Mesendoderm (in vitro differentiated cells): ENCODE measurements at regions not wholly inside any gene's neighbourhood (a gene's known extent, or its start where the extent isn't known, plus 50 kb on each side); places are given as distances from the start of the nearest gene placed in this dataset.

Source experiments
- DNase-seq: peaks from one replicate; pipeline ENCODE4 v3.0.0; 2013
- H2AK5ac ChIP-seq: 2 replicates; pipeline ENCODE4 v1.6.1; 2013; ENCODE audit warnings: low read length, inconsistent platforms
- H2BK120ac ChIP-seq: 2 replicates; pipeline ENCODE4 v1.6.1; 2013; ENCODE audit warnings: low read depth, mild to moderate bottlenecking, low read length, moderate library complexity, mixed read lengths
- H2BK15ac ChIP-seq: replicated peaks from 2 replicates; pipeline ENCODE4 v1.6.1; 2013; ENCODE audit warnings: low read depth, mild to moderate bottlenecking, moderate library complexity
- H2BK5ac ChIP-seq: 2 replicates; pipeline ENCODE4 v1.6.1; 2013; ENCODE audit warnings: low read length, inconsistent platforms
- H3K18ac ChIP-seq: 2 replicates; pipeline ENCODE4 v1.6.1; 2013; ENCODE audit warnings: mild to moderate bottlenecking, low read length, mixed read lengths
- H3K23ac ChIP-seq: one replicate; pipeline ENCODE4 v1.6.1; 2013; ENCODE audit warnings: low read length
- H3K27ac ChIP-seq: 2 replicates; pipeline ENCODE4 v1.5.1; 2013; ENCODE audit warnings: low read depth, mild to moderate bottlenecking, inconsistent platforms, low read length, moderate library complexity
- H3K27me3 ChIP-seq: 2 replicates; pipeline ENCODE4 v1.6.1; 2013; ENCODE audit warnings: low read length, control low read depth, mild to moderate bottlenecking, inconsistent platforms; ENCODE audit not compliant: insufficient read depth, poor library complexity
- H3K36me3 ChIP-seq: 2 replicates; pipeline ENCODE4 v1.6.1; 2013; ENCODE audit warnings: low read length, inconsistent platforms; ENCODE audit not compliant: control insufficient read depth, insufficient read depth
- H3K4ac ChIP-seq: one replicate; pipeline ENCODE4 v1.6.1; 2013; ENCODE audit warnings: low read depth, mild to moderate bottlenecking, low read length, moderate library complexity
- H3K4me1 ChIP-seq: 2 replicates; pipeline ENCODE4 v1.6.1; 2013; ENCODE audit warnings: low read depth, low read length, inconsistent platforms; ENCODE audit not compliant: control insufficient read depth
- H3K4me2 ChIP-seq: 2 replicates; pipeline ENCODE4 v1.6.1; 2013; ENCODE audit warnings: low read length
- H3K4me3 ChIP-seq: 2 replicates; pipeline ENCODE4 v1.5.1; 2013; ENCODE audit warnings: mild to moderate bottlenecking, low read length
- H3K56ac ChIP-seq: one replicate; pipeline ENCODE4 v1.6.1; 2013; ENCODE audit warnings: low read length
- H3K79me1 ChIP-seq: 2 replicates; pipeline ENCODE4 v1.6.1; 2013; ENCODE audit warnings: low read length, inconsistent platforms
- H3K79me2 ChIP-seq: 2 replicates; pipeline ENCODE4 v1.6.1; 2013; ENCODE audit warnings: mild to moderate bottlenecking, low read length; ENCODE audit not compliant: control insufficient read depth, insufficient read depth
- H3K9ac ChIP-seq: 2 replicates; pipeline ENCODE4 v1.6.1; 2013; ENCODE audit warnings: low read length, inconsistent platforms
- H4K5ac ChIP-seq: one replicate; pipeline ENCODE4 v1.6.1; 2013; ENCODE audit warnings: low read length
- H4K8ac ChIP-seq: one replicate; pipeline ENCODE4 v1.6.1; 2013; ENCODE audit warnings: low read depth, mild to moderate bottlenecking, control low read depth, low read length, moderate library complexity
- WGBS: extraction: QIAGEN DNeasy Blood & Tissue Kit; methylation state at CpG from one replicate; pipeline ENCODE4 v1.1.7; 2013; ENCODE audit warnings: low lambda C conversion rate, missing lambda C conversion rate; ENCODE audit not compliant: insufficient coverage; ENCODE audit errors: extremely low coverage; 5-methylcytosine and 5-hydroxymethylcytosine counted together

- no CpG with 5 or more reads among the region's 9 CpGs for WGBS
- Histone ChIP-seq H2AK5ac (no peak overlapping the region), H3K18ac (no peak overlapping the region), H3K9ac (no peak overlapping the region), H4K5ac (no peak overlapping the region), H3K23ac (no peak overlapping the region), H3K79me2 (no peaks in the 10 kb centered on the region), H2BK5ac (no peak overlapping the region), H3K4ac (no peak overlapping the region), H3K4me2 (no peak overlapping the region), H2BK15ac (no peak overlapping the region), H3K56ac (no peak overlapping the region), H3K36me3 (no peaks in the 10 kb centered on the region), H3K27me3 (no peaks in the 10 kb centered on the region), H3K27ac (no peak overlapping the region), H3K79me1 (no peaks in the 10 kb centered on the region), H3K4me1 (no peaks in the 10 kb centered on the region), H4K8ac (no peak overlapping the region), H3K4me3 (no peak overlapping the region), H2BK120ac (no peak overlapping the region)
- no peak for DNase-seq
These were observed 254.6 kb downstream of the IRX2 start for GRCh38 chr5:2496891-2497290.

- Histone ChIP-seq H3K36me3 (no peaks in the 10 kb centered on the region), H3K79me2 (no peaks in the 10 kb centered on the region), H3K79me1 (no peaks in the 10 kb centered on the region), H4K8ac (no peak overlapping the region), H3K9ac (no peak overlapping the region), H2BK120ac (no peak overlapping the region), H3K4me1 (no peaks in the 10 kb centered on the region), H3K4ac (no peak overlapping the region), H3K27me3 (no peaks in the 10 kb centered on the region), H2AK5ac (no peak overlapping the region), H3K56ac (no peak overlapping the region), H3K27ac (no peak overlapping the region), H3K4me2 (no peak overlapping the region), H3K18ac (no peak overlapping the region), H4K5ac (no peak overlapping the region), H2BK5ac (no peak overlapping the region), H3K4me3 (no peak overlapping the region), H3K23ac (no peak overlapping the region), H2BK15ac (no peak overlapping the region)
- no CpG with 5 or more reads among the region's 9 CpGs for WGBS
- DNase-seq, result no peak
These were observed 255.4 kb downstream of the IRX2 start for GRCh38 chr5:2496126-2496525.

- no peaks in the 10 kb centered on the region for H3K36me3 ChIP-seq
- H3K23ac ChIP-seq, result no peak overlapping the region
- H3K27ac ChIP-seq, result no peak overlapping the region
- H3K4me1 ChIP-seq, result no peaks in the 10 kb centered on the region
- no peak overlapping the region for H3K4me2 ChIP-seq
- no peak overlapping the region for H4K5ac ChIP-seq
- no peak for DNase-seq
- no peak overlapping the region for H2BK15ac ChIP-seq
- no peak overlapping the region for H3K56ac ChIP-seq
- no peak overlapping the region for H3K4ac ChIP-seq
- H3K27me3 ChIP-seq, result no peaks in the 10 kb centered on the region
- H3K79me1 ChIP-seq, result no peaks in the 10 kb centered on the region
- H3K79me2 ChIP-seq, result no peaks in the 10 kb centered on the region
- H2BK5ac ChIP-seq, result no peak overlapping the region
- H2BK120ac ChIP-seq, result no peak overlapping the region
- no CpG with 5 or more reads among the region's 8 CpGs for WGBS
- no peak overlapping the region for H2AK5ac ChIP-seq
- no peak overlapping the region for H4K8ac ChIP-seq
- no peak overlapping the region for H3K4me3 ChIP-seq
- no peak overlapping the region for H3K9ac ChIP-seq
- H3K18ac ChIP-seq, result no peak overlapping the region
These were observed 258.1 kb downstream of the IRX2 start for GRCh38 chr5:2493356-2493755.

GRCh38 chr5:2492476-2492875 is 259.0 kb downstream of the IRX2 start:
- no peak overlapping the region for H3K18ac ChIP-seq
- H2BK120ac ChIP-seq, result no peak overlapping the region
- no peak overlapping the region for H4K5ac ChIP-seq
- H4K8ac ChIP-seq, result no peak overlapping the region
- DNase-seq, result no peak
- H3K27me3 ChIP-seq, result no peaks in the 10 kb centered on the region
- H3K4me3 ChIP-seq, result no peak overlapping the region
- H2BK15ac ChIP-seq, result no peak overlapping the region
- no peak overlapping the region for H3K4ac ChIP-seq
- H3K56ac ChIP-seq, result no peak overlapping the region
- no peak overlapping the region for H3K27ac ChIP-seq
- H3K4me2 ChIP-seq, result no peak overlapping the region
- no peaks in the 10 kb centered on the region for H3K36me3 ChIP-seq
- H3K9ac ChIP-seq, result no peak overlapping the region
- H3K79me1 ChIP-seq, result no peaks in the 10 kb centered on the region
- no peaks in the 10 kb centered on the region for H3K79me2 ChIP-seq
- WGBS, result no CpG with 5 or more reads among the region's 7 CpGs
- no peak overlapping the region for H3K23ac ChIP-seq
- H2BK5ac ChIP-seq, result no peak overlapping the region
- H3K4me1 ChIP-seq, result no peaks in the 10 kb centered on the region
- no peak overlapping the region for H2AK5ac ChIP-seq

GRCh38 chr5:2491846-2492245 is 259.6 kb downstream of the IRX2 start:
- no peaks in the 10 kb centered on the region for H3K27me3 ChIP-seq
- H3K4ac ChIP-seq, result no peak overlapping the region
- H3K4me2 ChIP-seq, result no peak overlapping the region
- H3K4me1 ChIP-seq, result no peaks in the 10 kb centered on the region
- no CpG with 5 or more reads among the region's 1 CpG for WGBS
- no peaks in the 10 kb centered on the region for H3K36me3 ChIP-seq
- H2AK5ac ChIP-seq, result no peak overlapping the region
- no peak overlapping the region for H3K4me3 ChIP-seq
- no peak overlapping the region for H3K23ac ChIP-seq
- no peak overlapping the region for H2BK5ac ChIP-seq
- no peak overlapping the region for H3K18ac ChIP-seq
- H4K5ac ChIP-seq, result no peak overlapping the region
- H2BK15ac ChIP-seq, result no peak overlapping the region
- no peaks in the 10 kb centered on the region for H3K79me2 ChIP-seq
- no peak overlapping the region for H3K56ac ChIP-seq
- H2BK120ac ChIP-seq, result no peak overlapping the region
- no peak overlapping the region for H3K9ac ChIP-seq
- no peak for DNase-seq
- H3K79me1 ChIP-seq, result no peaks in the 10 kb centered on the region
- no peak overlapping the region for H3K27ac ChIP-seq
- no peak overlapping the region for H4K8ac ChIP-seq

- Histone ChIP-seq H2AK5ac (no peak overlapping the region), H3K27ac (no peak overlapping the region), H3K36me3 (no peaks in the 10 kb centered on the region), H3K4me3 (no peak overlapping the region), H4K5ac (no peak overlapping the region), H3K4me2 (no peak overlapping the region), H3K9ac (no peak overlapping the region), H3K27me3 (no peaks in the 10 kb centered on the region), H2BK15ac (no peak overlapping the region), H3K79me1 (no peaks in the 10 kb centered on the region), H3K18ac (no peak overlapping the region), H3K79me2 (no peaks in the 10 kb centered on the region), H3K23ac (no peak overlapping the region), H3K4ac (no peak overlapping the region), H3K4me1 (no peaks in the 10 kb centered on the region), H4K8ac (no peak overlapping the region), H2BK120ac (no peak overlapping the region), H3K56ac (no peak overlapping the region), H2BK5ac (no peak overlapping the region)
- WGBS, result no CpG with 5 or more reads among the region's 10 CpGs
- no peak for DNase-seq
These were observed 262.2 kb downstream of the IRX2 start for GRCh38 chr5:2489306-2489705.
